ENCODE measurements at regions not wholly inside any gene's neighbourhood (a gene's known extent, or its start where the extent isn't known, plus 50 kb on each side); places are given as distances from the start of the nearest gene placed in this dataset.

GRCh38 chr4:136311774-136312173 lies 1220.5 kb downstream of the PCDH18 start:
- no peaks in the 10 kb centered on the region for H4K20me1 ChIP-seq (ENCODE audit: insufficient read depth)
- H3K79me2 ChIP-seq (ENCODE audit: low read depth): no peaks in the 10 kb centered on the region
- H3K27ac ChIP-seq: no peak overlapping the region
- no TSS peak for BruUV-seq (replicated peaks)
- H3K4me2 ChIP-seq: no peak overlapping the region
- TF ChIP-seq CTCF (conservative IDR thresholded peaks at IDR 0.05) (no peak), EZH2 (IDR thresholded peaks at IDR 0.05; ENCODE audit: low read depth) (no peak)
- ChIA-PET CTCF (no interaction called here), POLR2A (ENCODE audit: unreplicated experiment) (no interaction called here)
- no peaks in the 10 kb centered on the region for H3K9me2 ChIP-seq (ENCODE audit: insufficient read depth)
- no peak overlapping the region for H3K4me3 ChIP-seq
- no peak for DNase-seq
- H3F3A ChIP-seq (ENCODE audit: insufficient read depth, low read depth): no peaks in the 10 kb centered on the region
- H3K9me3 ChIP-seq (ENCODE audit: insufficient read depth, low read depth): no peaks in the 10 kb centered on the region
- H3K27me3 ChIP-seq (ENCODE audit: insufficient read depth, low read depth): no peaks in the 10 kb centered on the region
- H3K4me1 ChIP-seq (replicated peaks; ENCODE audit: insufficient read depth): no peaks in the 10 kb centered on the region
- no peaks in the 10 kb centered on the region for H3K36me3 ChIP-seq (ENCODE audit: low read depth)
- intact Hi-C loops (cut with micrococcal nuclease; ENCODE audit: unreplicated experiment): no loop called here
- no peak overlapping the region for H2AFZ ChIP-seq

- Histone ChIP-seq H3K4me1 (replicated peaks; ENCODE audit: insufficient read depth) (no peaks in the 10 kb centered on the region), H3K9me3 (ENCODE audit: insufficient read depth, low read depth) (no peaks in the 10 kb centered on the region), H3K36me3 (ENCODE audit: low read depth) (no peaks in the 10 kb centered on the region), H3F3A (ENCODE audit: insufficient read depth, low read depth) (no peaks in the 10 kb centered on the region), H3K4me3 (no peak overlapping the region), H3K9me2 (ENCODE audit: insufficient read depth) (no peaks in the 10 kb centered on the region), H4K20me1 (ENCODE audit: insufficient read depth) (no peaks in the 10 kb centered on the region), H3K27ac (no peak overlapping the region), H3K79me2 (ENCODE audit: low read depth) (no peaks in the 10 kb centered on the region), H3K27me3 (ENCODE audit: insufficient read depth, low read depth) (no peaks in the 10 kb centered on the region), H2AFZ (no peak overlapping the region), H3K4me2 (no peak overlapping the region)
- TF ChIP-seq CTCF (conservative IDR thresholded peaks at IDR 0.05) (no peak), EZH2 (IDR thresholded peaks at IDR 0.05; ENCODE audit: low read depth) (no peak)
- ChIA-PET CTCF (no interaction called here), POLR2A (ENCODE audit: unreplicated experiment) (no interaction called here)
- DNase-seq: no peak
- no TSS peak for BruUV-seq (replicated peaks)
- intact Hi-C loops (cut with micrococcal nuclease; ENCODE audit: unreplicated experiment): no loop called here
Observed at GRCh38 chr4:136307765-136308164, 1224.5 kb downstream of the PCDH18 start.

DNA sequence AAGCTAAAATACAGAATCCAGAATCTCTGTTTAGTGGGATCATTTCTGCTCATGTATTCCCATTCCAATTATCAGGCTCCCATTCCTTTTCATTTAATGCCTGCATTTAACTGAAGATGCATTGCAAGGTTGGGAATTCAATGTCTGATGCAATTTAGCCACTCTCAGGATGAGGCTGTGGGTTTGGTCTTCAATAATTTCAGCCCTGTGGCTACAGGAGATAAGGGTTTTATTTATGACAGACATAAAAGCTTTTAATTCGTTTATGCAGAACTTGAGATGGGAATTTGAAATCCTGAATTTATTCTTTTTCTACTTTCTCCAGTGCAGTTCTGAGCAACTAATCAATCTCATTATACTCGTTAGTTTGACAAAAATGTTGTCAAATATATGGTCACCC lies 1225.9 kb downstream of the PCDH18 start:
- Histone ChIP-seq H2AFZ (no peak overlapping the region), H3F3A (ENCODE audit: insufficient read depth, low read depth) (no peaks in the 10 kb centered on the region), H3K27ac (no peak overlapping the region), H3K4me3 (no peak overlapping the region), H3K36me3 (ENCODE audit: low read depth) (no peaks in the 10 kb centered on the region), H3K27me3 (ENCODE audit: insufficient read depth, low read depth) (no peaks in the 10 kb centered on the region), H3K79me2 (ENCODE audit: low read depth) (no peaks in the 10 kb centered on the region), H4K20me1 (ENCODE audit: insufficient read depth) (no peaks in the 10 kb centered on the region), H3K9me3 (ENCODE audit: insufficient read depth, low read depth) (no peaks in the 10 kb centered on the region), H3K4me1 (replicated peaks; ENCODE audit: insufficient read depth) (no peaks in the 10 kb centered on the region), H3K9me2 (ENCODE audit: insufficient read depth) (no peaks in the 10 kb centered on the region), H3K4me2 (no peak overlapping the region)
- ChIA-PET CTCF (no interaction called here), POLR2A (ENCODE audit: unreplicated experiment) (no interaction called here)
- intact Hi-C loops (cut with micrococcal nuclease; ENCODE audit: unreplicated experiment): no loop called here
- TF ChIP-seq EZH2 (IDR thresholded peaks at IDR 0.05; ENCODE audit: low read depth) (no peak), CTCF (conservative IDR thresholded peaks at IDR 0.05) (no peak)
- DNase-seq: no peak
- BruUV-seq (replicated peaks): no TSS peak

All from PC-9 (cell line).